PC-3 (cell line): ENCODE measurements at regions not wholly inside any gene's neighbourhood (a gene's known extent, or its start where the extent isn't known, plus 50 kb on each side); places are given as distances from the start of the nearest gene placed in this dataset.

Experiments used
- EZH2 ChIP-seq: fragments of 300-600 bp; sonication (generic); IDR thresholded peaks from one replicate; pipeline ENCODE4 v1.6.1; 2017; ENCODE audit warnings: antibody characterized with exemption, mild to moderate bottlenecking, low read length; ENCODE audit not compliant: unreplicated experiment
- EZH2phosphoT487 ChIP-seq: fragments of 300-600 bp; sonication (generic); IDR thresholded peaks from 2 replicates; pipeline ENCODE4 v1.6.1; 2018; ENCODE audit warnings: mild to moderate bottlenecking, antibody characterized with exemption, low read length, borderline replicate concordance
- TF ChIP-seq, protein P1 (sequence below): fragments of 300-600 bp; sonication (generic); conservative IDR thresholded peaks from 2 replicates; pipeline ENCODE4 v1.5.1; 2017; ENCODE audit warnings: antibody characterized with exemption, low read depth, mild to moderate bottlenecking, low read length

DNA sequence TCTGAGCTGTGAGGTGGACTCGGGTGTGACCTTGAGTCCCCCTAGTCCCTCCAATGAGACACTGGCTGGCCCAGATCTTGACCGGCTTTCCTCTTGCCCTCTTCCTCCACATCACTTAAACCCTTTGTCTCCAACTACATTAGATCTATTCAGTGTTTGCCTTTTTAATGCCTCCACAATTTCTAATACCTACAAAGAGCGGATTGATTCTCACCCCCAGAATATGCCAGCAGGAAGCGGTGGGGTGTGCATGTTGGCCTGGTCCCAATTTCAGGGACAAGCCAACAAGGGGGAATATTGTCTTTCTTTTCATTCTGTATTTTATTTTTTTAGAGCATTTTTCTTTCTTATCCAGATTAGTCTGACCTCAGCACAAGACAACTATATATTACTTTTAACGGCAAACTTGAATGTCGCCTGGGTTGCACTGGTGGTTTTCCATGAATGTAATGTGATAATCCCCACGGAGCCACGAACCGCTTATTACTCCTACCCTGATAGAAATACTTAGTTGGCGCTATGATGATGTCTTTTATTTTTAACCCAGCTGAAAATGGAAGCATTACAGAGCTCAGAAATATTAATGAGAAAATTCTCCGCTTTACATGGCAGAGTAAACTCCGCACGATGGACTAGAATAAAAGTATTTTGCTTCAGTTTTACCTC, 68.5 kb upstream of the MYO10 start:
- TF ChIP-seq, protein P1, sequence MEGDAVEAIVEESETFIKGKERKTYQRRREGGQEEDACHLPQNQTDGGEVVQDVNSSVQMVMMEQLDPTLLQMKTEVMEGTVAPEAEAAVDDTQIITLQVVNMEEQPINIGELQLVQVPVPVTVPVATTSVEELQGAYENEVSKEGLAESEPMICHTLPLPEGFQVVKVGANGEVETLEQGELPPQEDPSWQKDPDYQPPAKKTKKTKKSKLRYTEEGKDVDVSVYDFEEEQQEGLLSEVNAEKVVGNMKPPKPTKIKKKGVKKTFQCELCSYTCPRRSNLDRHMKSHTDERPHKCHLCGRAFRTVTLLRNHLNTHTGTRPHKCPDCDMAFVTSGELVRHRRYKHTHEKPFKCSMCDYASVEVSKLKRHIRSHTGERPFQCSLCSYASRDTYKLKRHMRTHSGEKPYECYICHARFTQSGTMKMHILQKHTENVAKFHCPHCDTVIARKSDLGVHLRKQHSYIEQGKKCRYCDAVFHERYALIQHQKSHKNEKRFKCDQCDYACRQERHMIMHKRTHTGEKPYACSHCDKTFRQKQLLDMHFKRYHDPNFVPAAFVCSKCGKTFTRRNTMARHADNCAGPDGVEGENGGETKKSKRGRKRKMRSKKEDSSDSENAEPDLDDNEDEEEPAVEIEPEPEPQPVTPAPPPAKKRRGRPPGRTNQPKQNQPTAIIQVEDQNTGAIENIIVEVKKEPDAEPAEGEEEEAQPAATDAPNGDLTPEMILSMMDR: no peak
- no peak for TF ChIP-seq EZH2phosphoT487
- no peak for TF ChIP-seq EZH2
